HG03432 (cell line): ENCODE measurements at regions not wholly inside any gene's neighbourhood (a gene's known extent, or its start where the extent isn't known, plus 50 kb on each side); places are given as distances from the start of the nearest gene placed in this dataset.

Source experiments
- ATAC-seq: cut with Tn5 transposase; IDR thresholded peaks from one replicate; pipeline ENCODE4 v1.9.1; 2021; ENCODE audit warnings: mild to moderate bottlenecking, moderate library complexity; ENCODE audit not compliant: unreplicated experiment

DNA sequence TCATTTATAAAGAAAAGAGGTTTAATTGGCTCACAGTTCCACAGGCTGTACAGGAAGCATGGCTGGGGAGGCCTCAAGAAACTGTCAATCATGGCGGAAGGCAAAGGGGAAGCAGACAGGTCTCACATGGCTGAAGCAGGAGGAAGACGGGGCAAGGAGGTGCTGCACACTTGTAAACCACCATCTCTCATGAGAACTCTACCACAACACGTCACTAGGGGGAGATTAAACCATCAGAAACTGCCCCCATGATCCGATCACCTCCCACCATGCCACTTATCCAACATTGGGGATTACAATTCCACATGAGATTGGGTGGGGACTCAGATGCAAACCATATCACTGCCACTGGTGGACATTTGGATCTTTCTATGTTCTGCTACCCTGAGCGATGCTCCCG, 351.4 kb downstream of the NPHP4 start:
- ATAC-seq: no peak

DNA sequence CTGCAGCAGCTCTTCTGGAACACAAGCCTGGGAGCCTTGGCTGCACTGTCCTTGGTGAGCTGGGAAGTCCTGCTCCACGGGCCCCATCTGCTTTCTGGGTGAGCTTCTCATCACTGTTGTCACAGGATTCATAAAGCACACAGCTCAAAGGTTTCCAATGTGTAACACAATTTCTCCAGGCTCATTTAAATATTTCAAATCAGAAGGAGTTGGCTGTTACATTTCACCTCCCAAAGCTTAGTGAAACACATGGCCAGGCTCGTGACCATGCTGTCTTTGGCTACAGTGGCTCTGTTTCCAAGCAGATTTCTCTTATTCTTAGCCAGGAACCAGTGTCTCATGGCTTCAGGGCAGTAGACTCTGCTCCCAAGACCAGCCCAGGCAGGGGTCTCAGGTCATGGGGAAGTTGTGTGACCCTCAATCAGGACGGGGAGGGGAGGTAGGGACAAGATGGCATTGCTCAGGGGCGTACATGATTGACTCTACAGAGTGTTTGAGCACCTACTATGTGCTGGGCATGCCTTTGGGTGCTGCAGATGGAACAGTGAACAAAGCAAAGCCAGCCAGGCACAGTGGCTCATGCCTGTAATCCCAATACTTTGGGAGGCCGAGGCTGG, 353.0 kb downstream of the NPHP4 start:
- no peak for ATAC-seq

DNA sequence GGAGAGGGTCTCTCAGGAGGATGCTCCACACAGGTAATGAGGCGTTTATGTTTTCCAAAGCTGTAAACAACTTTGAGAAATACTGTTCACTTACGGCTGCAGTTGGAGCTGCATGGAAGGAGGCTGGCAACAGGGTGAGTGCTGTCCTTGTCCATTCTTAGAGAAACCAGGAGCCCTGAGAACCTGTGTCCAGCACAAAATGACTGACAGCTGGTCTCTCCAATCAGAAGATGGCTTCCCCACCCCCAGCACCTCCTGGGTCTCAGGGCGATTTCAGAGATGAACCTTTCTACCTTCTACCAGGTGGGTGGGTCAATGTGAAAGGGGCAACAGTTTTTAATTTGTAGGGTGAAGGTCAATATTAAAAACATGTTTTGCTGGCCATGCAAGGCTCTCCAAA, 353.6 kb downstream of the NPHP4 start:
- ATAC-seq: no peak

DNA sequence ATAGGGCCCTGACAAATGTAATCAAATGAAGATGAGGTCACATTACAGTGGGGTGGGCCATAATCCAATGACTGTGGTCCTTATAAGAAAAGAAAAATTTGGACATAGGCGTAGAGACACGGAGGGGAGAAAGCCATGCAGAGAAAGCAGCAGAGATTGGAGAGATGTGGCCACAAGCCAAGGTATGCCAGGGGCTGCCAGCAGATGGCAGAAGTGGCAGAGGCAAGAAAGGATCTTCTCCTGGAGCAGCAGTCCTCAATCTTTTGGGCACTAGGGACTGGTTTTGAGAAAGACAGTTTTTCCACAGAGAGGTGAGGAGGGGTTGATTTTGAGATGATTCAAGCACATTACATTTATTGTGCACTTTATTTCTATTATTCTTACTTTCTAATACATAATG, 355.1 kb downstream of the NPHP4 start:
- no peak for ATAC-seq

DNA sequence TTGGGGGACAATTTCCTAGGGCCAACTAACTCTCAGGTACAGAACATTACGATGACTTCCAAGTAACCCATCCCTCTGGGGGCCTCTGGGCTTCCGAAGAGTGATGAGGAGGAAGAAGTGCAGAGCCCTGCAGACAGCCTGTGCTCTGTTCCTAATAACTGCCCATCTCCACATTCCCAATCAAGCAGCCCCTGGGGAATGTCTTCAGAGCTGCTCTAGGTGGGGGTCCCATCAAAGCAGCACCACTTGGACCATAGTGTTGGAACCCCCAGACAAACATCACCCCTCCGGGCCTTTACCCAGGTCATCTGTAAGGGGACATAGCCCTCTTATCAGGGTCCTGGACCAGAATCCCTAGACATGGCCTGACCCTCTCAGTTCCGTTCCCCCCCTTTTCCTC, 357.3 kb downstream of the NPHP4 start:
- no peak for ATAC-seq

DNA sequence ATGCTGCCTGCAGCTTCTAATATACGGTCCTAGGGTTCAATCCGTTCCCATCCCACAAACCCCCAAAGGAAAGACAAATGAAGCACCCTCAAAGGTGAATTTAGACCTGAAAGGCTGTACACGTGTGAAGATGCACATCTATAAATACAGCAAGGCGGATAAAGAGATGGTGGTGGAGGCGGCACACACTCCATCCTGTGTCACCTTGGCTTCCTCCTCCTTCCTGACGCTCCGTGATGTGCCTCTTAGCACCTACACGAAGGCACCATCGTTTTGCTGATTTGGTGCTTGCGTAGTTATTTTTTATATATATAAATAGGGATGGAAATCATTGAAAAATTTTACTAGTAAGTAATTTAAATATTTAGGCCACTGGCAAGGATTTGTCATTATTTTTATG, 359.4 kb downstream of the NPHP4 start:
- no peak for ATAC-seq

DNA sequence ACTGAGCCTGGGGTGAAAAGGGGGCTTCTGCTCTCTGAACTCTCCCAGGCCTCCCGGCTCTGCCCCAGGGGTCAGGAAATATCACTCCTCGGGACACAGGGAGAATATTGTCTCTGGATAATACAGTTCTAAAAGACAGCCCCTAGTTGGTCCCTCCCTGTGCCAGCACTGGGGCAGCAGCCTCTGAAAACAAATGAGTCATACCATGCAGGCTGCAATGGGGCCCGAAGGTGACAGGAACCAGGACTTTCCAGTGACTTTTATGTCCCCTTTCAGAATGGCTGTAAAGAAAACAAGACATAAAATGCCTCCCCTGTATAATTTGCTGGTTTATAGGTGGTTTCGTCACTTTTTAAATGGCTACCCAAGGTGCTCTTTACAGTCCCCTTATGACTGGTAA, 360.0 kb downstream of the NPHP4 start:
- no peak for ATAC-seq

DNA sequence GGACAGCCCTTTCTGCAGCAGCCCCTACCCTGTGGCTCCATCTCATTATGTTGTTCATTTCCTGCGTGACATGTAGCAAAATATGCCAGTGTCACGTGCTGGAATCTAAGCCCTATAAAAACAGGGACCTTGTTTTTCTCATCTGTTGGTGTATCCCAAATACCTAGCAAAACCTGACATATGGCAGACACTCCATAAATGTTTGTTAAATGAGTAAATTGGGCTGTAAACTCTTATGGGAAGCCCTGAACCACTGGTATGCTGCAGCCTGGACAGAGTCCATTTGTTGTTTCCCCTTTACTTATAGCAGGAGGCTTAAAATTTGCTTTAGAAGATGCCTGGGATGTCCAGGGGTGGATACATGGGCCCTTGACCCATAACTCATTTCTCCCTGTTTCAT, 363.8 kb downstream of the NPHP4 start:
- ATAC-seq: no peak

DNA sequence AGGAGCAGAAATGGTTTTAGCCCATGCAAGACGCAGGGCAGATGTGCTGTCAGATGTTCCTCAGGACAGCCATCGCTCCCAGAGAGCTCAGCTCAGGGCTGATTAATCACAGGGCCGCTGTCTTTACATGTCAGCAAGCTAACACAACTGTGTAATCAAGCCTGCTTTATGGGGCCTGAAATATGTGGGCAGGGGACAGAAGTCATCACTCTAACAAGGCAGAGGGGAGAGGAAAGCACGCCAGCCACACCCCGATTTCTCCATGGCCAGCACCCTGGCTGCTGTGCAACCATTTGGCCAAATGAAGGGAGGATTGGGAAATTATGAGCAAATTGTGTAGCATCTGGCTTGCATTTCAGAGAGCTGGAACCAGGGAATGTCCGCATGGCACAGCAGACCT, 368.8 kb downstream of the NPHP4 start:
- no peak for ATAC-seq

DNA sequence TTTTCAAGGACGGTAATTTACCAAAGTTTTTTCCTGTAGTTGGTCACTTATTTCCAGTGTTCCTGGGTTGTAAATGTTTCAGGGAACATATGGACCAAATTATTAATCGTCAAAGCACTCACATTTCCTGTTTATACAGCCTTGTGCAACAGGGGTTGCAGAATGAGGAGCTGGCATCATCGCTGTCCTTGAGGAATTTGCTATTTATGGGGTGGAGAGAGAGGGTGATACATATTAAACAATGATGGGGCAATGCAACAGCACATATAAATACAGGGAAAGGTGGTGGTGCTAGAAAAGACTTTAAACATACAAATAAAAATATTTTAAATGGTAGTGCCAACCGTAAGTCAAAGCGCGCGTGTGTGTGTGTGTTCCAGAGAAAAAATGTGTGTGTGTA, 369.8 kb downstream of the NPHP4 start:
- ATAC-seq: no peak

DNA sequence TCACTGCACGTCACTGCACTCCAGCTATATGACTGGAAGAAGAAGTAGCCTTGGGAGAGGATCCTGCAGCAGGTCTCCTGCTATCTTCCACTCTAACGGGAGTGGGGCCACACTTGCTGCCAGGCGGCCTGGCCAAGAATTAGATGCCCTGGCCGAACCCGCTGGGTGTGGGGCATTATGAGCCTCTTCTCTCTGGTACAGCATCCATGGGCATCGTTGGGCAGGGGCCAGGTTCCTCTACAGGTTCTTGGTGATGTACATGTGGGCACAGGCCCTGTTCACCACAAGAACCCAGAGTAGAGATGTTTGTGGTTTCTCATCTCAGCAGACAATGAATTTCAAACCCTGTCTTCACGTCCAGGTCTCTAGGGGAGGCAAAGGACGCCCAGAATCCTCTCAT, 370.5 kb downstream of the NPHP4 start:
- ATAC-seq: no peak

DNA sequence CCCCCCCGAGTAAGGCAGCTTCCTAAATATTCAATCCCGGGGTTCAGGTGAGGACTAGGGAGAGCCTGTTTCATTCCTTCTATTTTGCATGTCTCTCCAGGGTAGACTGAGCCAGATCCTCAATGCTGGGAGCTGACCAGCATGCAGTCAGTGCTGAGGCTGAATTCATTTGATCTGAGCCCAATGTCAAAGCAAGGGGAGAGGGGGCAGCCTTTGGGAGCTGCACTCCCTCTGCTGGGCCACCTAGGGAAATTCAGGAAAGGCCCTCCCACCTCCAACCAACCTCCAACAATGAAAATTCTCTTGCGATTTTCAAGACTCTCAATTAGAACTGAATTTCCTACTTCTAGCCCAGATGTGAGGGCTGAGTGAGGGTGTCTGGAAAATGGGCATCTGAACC, 371.2 kb downstream of the NPHP4 start:
- no peak for ATAC-seq

DNA sequence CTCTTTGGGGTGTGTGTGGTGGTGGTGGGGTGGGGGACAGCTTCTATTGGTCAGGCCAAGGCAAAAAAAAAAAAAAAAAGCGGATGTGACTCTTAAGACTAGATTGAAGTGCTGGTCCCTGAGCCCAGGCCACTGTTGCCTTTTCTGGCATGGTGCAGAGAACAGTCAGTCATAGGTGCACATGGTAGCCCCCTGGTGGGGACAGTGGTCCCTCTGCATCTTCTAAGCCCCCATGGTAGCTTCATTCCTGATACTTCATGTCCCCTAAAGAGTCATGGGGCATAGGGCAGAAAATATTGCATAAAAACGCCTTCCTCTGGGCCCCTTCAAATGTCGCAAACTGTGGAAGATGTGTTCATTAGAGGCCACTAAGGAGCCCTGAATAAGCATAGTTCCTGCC, 371.8 kb downstream of the NPHP4 start:
- no peak for ATAC-seq

DNA sequence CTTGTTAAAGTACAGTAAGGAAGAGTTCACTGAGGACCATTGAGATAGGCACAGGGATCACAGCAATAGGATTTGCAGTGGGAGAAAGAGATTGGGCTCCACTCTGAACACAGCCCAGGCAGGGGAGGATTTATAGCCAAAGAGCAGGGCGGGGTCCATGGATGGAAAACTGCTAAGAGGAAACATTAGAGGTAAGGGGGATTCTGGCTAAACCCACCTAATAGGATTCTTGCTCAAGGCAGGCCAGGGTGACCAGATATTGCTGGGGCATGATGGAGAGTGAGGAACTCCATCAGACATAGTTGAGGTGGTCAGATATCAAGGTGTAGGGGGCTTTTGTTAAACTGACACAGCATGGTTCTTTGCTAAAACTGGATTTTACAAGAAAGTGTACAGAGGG, 372.8 kb downstream of the NPHP4 start:
- no peak for ATAC-seq

DNA sequence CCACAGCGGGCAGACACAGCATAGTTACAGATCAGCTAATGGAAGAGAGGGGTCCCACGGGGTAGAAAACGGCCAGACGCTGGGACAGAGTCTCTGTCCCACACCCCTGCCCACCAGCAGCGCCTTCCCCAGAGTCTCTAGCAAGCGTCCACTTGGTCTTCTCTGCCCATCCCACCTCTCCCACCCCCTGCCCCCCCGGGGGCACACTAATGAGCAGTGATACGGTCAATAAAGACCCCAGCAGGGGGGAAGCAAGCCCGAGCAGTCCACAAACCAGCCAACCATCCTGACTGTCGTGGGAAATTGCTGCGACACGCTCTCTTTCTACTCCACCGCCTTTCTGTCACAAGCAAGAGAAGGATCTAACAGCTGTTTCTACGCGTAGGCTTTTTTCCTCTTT, 374.7 kb downstream of the NPHP4 start:
- ATAC-seq: no peak

DNA sequence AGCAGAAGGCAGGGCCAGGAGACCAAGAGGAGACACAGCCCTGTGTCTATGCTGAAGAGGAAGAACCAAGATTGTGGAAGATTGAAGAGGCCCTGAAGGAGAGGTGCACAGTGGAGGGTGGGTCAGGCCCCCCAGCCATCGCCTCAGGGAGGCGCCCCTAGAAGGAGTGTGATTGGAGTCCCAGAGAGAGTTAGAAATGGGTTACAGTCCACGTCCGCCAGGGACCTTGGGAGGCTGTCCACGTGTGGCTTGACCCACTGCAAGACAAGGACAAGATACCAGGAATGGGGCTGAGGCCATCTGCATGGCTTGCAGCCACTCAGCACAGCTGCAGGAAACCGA, 375.1 kb downstream of the NPHP4 start:
- no peak for ATAC-seq

DNA sequence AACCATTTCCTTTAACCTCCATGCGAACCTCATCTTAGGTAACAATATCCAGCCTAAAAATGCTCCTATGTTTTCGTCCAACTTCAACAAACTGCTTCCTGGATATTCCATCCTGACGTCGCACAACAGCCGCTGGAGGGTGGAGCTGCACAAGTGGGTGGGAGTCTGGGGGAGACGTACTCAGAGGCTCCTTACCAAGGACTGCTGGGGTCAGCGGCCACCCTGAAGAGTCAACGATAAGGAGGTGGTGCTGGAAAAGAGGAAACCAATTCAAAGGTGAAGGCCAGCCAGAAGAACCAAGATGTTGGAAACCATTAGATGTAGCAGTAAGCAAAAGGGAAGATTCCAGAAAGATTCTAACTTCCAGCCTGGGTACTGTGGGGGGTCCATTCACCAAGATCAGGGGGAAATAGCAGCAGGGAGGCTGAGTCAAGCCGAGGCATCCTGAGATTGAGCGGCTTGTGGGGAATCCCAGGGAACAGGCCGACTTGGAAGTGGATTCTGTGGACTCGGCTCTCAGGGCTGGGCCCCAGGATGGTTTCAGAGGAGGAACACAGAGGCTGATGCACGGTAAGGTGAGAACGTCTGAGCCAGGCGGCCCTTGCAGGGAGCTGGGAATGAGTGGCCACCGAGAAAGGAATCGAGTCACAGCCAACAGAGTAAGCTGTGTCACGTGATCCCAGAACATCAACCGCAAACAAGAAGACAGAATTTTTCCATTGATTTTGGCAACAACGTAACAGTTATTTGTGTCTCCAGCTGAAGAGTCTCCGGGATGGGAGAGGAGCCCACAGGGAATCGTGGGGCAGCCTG, 375.7 kb downstream of the NPHP4 start:
- ATAC-seq: no peak

DNA sequence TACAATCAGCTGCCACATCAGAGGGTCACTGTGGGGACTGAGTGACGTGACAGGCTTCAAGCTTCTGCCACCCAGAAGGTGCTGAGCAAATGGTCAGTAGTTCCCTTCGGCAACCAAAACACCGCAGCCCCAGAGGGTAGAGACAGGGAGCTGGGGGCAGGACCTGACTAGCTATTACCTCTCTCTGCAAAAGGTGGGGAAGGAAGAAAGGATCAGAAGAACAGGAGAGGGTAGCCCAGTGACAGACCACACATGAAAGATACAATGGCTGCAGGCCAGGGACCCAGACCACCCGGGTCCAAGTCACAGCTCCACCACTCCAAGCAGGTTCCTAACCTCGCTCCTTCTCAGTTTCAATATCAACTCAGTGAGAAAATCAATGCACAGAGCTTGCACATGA, 377.1 kb downstream of the NPHP4 start:
- ATAC-seq: no peak

DNA sequence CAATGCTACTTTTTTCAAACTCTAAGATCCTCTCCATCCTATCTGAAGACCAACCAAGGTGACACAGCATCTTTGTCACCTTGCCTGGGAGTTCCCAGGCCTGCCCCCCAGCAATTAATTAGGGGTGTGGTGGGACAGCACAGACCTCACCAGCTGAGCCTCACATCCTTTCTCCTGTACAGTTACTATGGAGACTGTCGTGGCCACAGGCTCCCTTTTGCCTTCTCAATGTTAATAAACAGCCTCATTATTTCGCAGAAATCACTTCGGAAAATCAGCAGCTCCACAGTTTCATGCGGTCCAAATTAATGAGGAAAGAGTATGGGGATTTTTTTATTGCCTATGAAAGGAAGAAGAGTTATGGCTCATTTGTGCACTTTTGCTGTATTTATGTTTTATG, 378.3 kb downstream of the NPHP4 start:
- ATAC-seq: no peak

DNA sequence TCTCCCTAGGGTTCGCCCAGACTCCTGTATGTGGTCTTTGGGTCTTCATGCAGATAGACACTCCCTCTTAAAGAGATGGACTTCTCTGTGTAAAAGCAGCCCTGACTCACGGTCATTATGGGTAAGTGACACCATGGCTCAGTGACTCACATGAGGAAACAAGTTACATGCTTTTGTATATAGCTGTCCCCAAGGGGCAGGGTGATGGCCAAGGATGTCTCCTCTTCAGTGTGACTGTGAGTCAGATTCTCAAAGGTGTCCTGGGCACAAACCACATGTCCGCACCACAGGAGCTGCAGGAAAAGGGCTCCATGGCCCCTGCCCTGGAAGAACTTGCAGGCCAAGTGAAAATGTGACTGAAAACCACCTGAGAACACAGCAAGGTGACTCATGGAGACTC, 380.4 kb downstream of the NPHP4 start:
- ATAC-seq: no peak

DNA sequence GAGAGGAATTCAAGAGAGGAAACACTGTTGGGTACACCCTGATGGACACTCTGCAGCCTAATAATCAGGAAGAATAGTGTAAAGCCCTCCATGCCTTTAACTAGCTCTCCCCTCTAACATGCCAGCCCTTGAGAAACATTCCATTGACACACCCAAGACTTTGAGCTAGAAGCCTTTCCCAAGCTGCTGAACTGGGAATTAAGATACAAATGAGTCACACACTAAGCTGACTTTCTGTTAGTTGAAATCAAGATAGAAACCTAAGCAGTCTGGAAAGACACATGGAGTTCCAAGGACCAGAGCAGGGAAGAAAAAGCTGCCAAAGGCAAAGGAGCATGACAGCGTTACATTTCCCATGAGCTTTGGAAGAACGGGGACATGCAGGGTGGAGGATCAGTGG, 380.8 kb downstream of the NPHP4 start:
- ATAC-seq: no peak

DNA sequence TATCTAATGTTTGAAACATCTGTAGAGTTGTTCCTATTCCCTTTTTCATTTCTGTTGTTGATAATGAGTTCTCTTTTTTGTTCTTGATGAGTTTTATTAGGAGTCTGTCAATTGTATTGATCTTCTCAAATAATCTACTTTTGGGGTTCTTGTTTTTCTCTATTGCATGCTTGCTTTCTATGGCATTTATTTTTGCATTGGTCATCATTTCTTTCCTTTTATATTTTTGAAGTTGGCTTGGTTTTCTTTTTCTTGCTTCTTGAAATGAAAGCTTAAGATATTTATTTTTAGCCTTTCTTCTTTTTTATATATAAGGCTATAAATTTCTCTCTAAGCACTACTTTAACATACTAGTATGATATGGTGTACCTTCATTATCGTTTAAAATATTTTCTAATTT, 381.8 kb downstream of the NPHP4 start:
- no peak for ATAC-seq
